H1 (cell line): ENCODE measurements at regions not wholly inside any gene's neighbourhood (a gene's known extent, or its start where the extent isn't known, plus 50 kb on each side); places are given as distances from the start of the nearest gene placed in this dataset.

Source experiments
- CTCF ChIA-PET: fragments of 300-600 bp; sonication (Branson Sonifier 250); formaldehyde crosslinking; loops from one replicate; lab custom pipeline; 2021; ENCODE audit not compliant: partially characterized antibody; lab: Charles Lee
- POLR2A ChIA-PET: fragments of 300-600 bp; sonication (Branson Sonifier 250); formaldehyde crosslinking; loops from one replicate; lab custom pipeline; 2021; ENCODE audit warnings: inconsistent platforms; ENCODE audit not compliant: partially characterized antibody; lab: Charles Lee
- DNase-seq, 2 experiments: peaks; one replicate each; pipeline versions ENCODE4 v3.0.0 to v3.0.0-alpha.2; 2010 to 2022; ENCODE audit warnings: low spot score in 2 of 2, low read depth in 1 of 2, mixed read lengths in 1 of 2
- FAIRE-seq: peaks from 2 replicates; lab custom pipeline; 2011; peaks lifted over from hg19 to GRCh38; lab: Jason Lieb, UNC
- H2AFZ ChIP-seq: 2 replicates; pipeline ENCODE4 v1.8.1; 2012; ENCODE audit warnings: low read length, inconsistent platforms
- H2AK5ac ChIP-seq: 2 replicates; pipeline ENCODE4 v1.6.1; 2013; ENCODE audit warnings: low read depth, low read length
- H2BK120ac ChIP-seq: replicated peaks from 2 replicates; pipeline ENCODE3; 2013; ENCODE audit warnings: low read depth, low read length, inconsistent platforms
- H2BK12ac ChIP-seq: 2 replicates; pipeline ENCODE4 v1.6.1; 2013; ENCODE audit warnings: low read depth, low read length
- H2BK15ac ChIP-seq: 2 replicates; pipeline ENCODE4 v1.6.1; 2013; ENCODE audit warnings: low read length
- H2BK20ac ChIP-seq: 2 replicates; pipeline ENCODE4 v1.6.1; 2013; ENCODE audit warnings: low read length
- H2BK5ac ChIP-seq: 2 replicates; pipeline ENCODE4 v1.6.1; 2013; ENCODE audit warnings: low read depth, low read length
- H3K14ac ChIP-seq: 2 replicates; pipeline ENCODE4 v1.6.1; 2013; ENCODE audit warnings: inconsistent platforms; ENCODE audit not compliant: insufficient read length
- H3K18ac ChIP-seq: 2 replicates; pipeline ENCODE4 v1.6.1; 2013; ENCODE audit warnings: low read length; ENCODE audit errors: extremely low read depth
- H3K23ac ChIP-seq: 2 replicates; pipeline ENCODE4 v1.6.1; 2013; ENCODE audit warnings: inconsistent platforms; ENCODE audit not compliant: insufficient read length
- H3K23me2 ChIP-seq: 2 replicates; pipeline ENCODE4 v1.6.1; 2013; ENCODE audit warnings: low read depth, low read length
- H3K27ac ChIP-seq: 2 replicates; pipeline ENCODE4 v1.6.1; 2011; ENCODE audit warnings: low read depth, low read length, inconsistent platforms
- H3K27me3 ChIP-seq, 4 experiments: replicated peaks in 1 of 4; 1 replicate in 1 of 4; 2 replicates in 3 of 4; pipeline versions ENCODE4 v1.6.1 to v1.8.1; 2011 to 2013; ENCODE audit warnings: low read length in 3 of 4, mild to moderate bottlenecking in 3 of 4, inconsistent platforms in 2 of 4, mixed read lengths in 2 of 4, moderate library complexity in 1 of 4; ENCODE audit not compliant: control insufficient read depth in 3 of 4, insufficient read depth in 3 of 4; ENCODE audit errors: extremely low read depth in 1 of 4
- H3K36me3 ChIP-seq, 4 experiments: 2 replicates each; pipeline versions ENCODE4 v1.6.1 to v1.8.1; 2011 to 2013; ENCODE audit warnings: mild to moderate bottlenecking in 4 of 4, low read length in 3 of 4, moderate library complexity in 2 of 4, control low read depth in 1 of 4, inconsistent platforms in 1 of 4; ENCODE audit not compliant: insufficient read depth in 4 of 4, control insufficient read depth in 2 of 4
- H3K4ac ChIP-seq: replicated peaks from 2 replicates; pipeline ENCODE3; 2013; ENCODE audit warnings: low read length, low read depth, mixed read lengths, inconsistent platforms; ENCODE audit not compliant: insufficient read length
- H3K4me1 ChIP-seq, 4 experiments: replicated peaks in 1 of 4; 1 replicate in 1 of 4; 2 replicates in 3 of 4; pipeline versions ENCODE4 v1.6.1 to v1.8.1; 2011 to 2013; ENCODE audit warnings: low read length in 3 of 4, inconsistent platforms in 2 of 4, mixed read lengths in 1 of 4; ENCODE audit not compliant: insufficient read depth in 4 of 4, control insufficient read depth in 3 of 4
- H3K4me2 ChIP-seq, 2 experiments: 2 replicates each; pipeline versions ENCODE4 v1.6.1 to v1.8.1; 2011 to 2013; ENCODE audit warnings: low read depth in 2 of 2, low read length in 2 of 2, control low read depth in 1 of 2, inconsistent platforms in 1 of 2, mild to moderate bottlenecking in 1 of 2; ENCODE audit not compliant: insufficient read depth in 1 of 2
- H3K4me3 ChIP-seq, 4 experiments: fragments of 200-600, 300-600 bp in 1 of 4; sonication (generic), shearing (Covaris generic), sonication (Bioruptor Twin) in 1 of 4; 2 replicates each; pipeline versions ENCODE4 v1.5.1 to v1.8.1; 2011 to 2016; ENCODE audit warnings: low read length in 4 of 4, low read depth in 3 of 4, control low read depth in 2 of 4, inconsistent platforms in 2 of 4, mild to moderate bottlenecking in 2 of 4, mixed read lengths in 1 of 4, moderate library complexity in 1 of 4; ENCODE audit not compliant: insufficient read depth in 2 of 4; ENCODE audit errors: extremely low read depth in 1 of 4
- H3K56ac ChIP-seq: replicated peaks from 2 replicates; pipeline ENCODE3; 2013; ENCODE audit warnings: low read depth, mild to moderate bottlenecking, mixed read lengths, low read length, inconsistent platforms; ENCODE audit not compliant: insufficient read length
- H3K79me1 ChIP-seq: 2 replicates; pipeline ENCODE4 v1.6.1; 2013; ENCODE audit warnings: low read depth, low read length, control low read depth
- H3K79me2 ChIP-seq, 2 experiments: 2 replicates each; pipeline versions ENCODE4 v1.6.1 to v1.8.1; 2012 to 2013; ENCODE audit warnings: low read length in 2 of 2, mild to moderate bottlenecking in 2 of 2, inconsistent platforms in 1 of 2; ENCODE audit not compliant: insufficient read depth in 2 of 2, control insufficient read depth in 1 of 2
- H3K9ac ChIP-seq, 4 experiments: replicated peaks in 1 of 4; 1 replicate in 1 of 4; 2 replicates in 3 of 4; pipeline versions ENCODE4 v1.6.1 to v1.8.1; 2011 to 2013; ENCODE audit warnings: low read depth in 3 of 4, low read length in 3 of 4, control low read depth in 2 of 4, mild to moderate bottlenecking in 2 of 4, moderate library complexity in 2 of 4, inconsistent platforms in 1 of 4; ENCODE audit errors: extremely low read depth in 1 of 4
- H3K9me3 ChIP-seq, 2 experiments: 2 replicates each; pipeline versions ENCODE4 v1.6.1 to v1.8.1; 2012 to 2013; ENCODE audit warnings: mild to moderate bottlenecking in 2 of 2, moderate library complexity in 2 of 2, control low read depth in 1 of 2, inconsistent platforms in 1 of 2, low read depth in 1 of 2, low read length in 1 of 2, mixed read lengths in 1 of 2; ENCODE audit not compliant: insufficient read depth in 2 of 2
- H4K20me1 ChIP-seq, 2 experiments: replicated peaks in 1 of 2; 2 replicates each; pipeline versions ENCODE3 to v1.8.1; 2011 to 2013; ENCODE audit warnings: inconsistent platforms in 2 of 2, low read length in 2 of 2, mild to moderate bottlenecking in 1 of 2; ENCODE audit not compliant: insufficient read depth in 2 of 2, control insufficient read depth in 1 of 2
- H4K5ac ChIP-seq: 2 replicates; pipeline ENCODE4 v1.6.1; 2013; ENCODE audit warnings: low read length, low read depth, mixed read lengths, inconsistent platforms; ENCODE audit not compliant: insufficient read length
- H4K8ac ChIP-seq: 2 replicates; pipeline ENCODE4 v1.8.0; 2013; ENCODE audit warnings: mild to moderate bottlenecking, moderate library complexity, low read length, inconsistent platforms; ENCODE audit not compliant: insufficient read depth; ENCODE audit errors: extremely low read depth
- H4K91ac ChIP-seq: replicated peaks from 2 replicates; pipeline ENCODE3; 2013; ENCODE audit warnings: low read length, mixed read lengths, inconsistent platforms; ENCODE audit not compliant: insufficient read length
- BACH1 ChIP-seq: IDR thresholded peaks from 2 replicates; pipeline ENCODE4 v1.6.1; 2012; ENCODE audit warnings: low read length, improper control_type of control experiment
- GABPA ChIP-seq: IDR thresholded peaks from 2 replicates; pipeline ENCODE4 v1.6.1; 2011; ENCODE audit warnings: mild to moderate bottlenecking, low read length, moderate library complexity, borderline replicate concordance; ENCODE audit not compliant: insufficient read depth
- HDAC6 ChIP-seq: IDR thresholded peaks from one replicate; pipeline ENCODE4 v1.7.1; 2012; ENCODE audit warnings: low read depth, mild to moderate bottlenecking, inconsistent platforms, low read length, moderate library complexity
- MAX ChIP-seq: IDR thresholded peaks from 2 replicates; pipeline ENCODE4 v1.6.1; 2012; ENCODE audit warnings: inconsistent platforms
- POLR2A ChIP-seq, 2 experiments: IDR thresholded peaks; 1 replicate in 1 of 2; 2 replicates in 1 of 2; pipeline ENCODE4 v1.6.1; 2011; ENCODE audit warnings: low read depth in 2 of 2, low read length in 2 of 2, mild to moderate bottlenecking in 2 of 2; ENCODE audit errors: control extremely low read depth in 1 of 2
- RXRA ChIP-seq: IDR thresholded peaks from 2 replicates; pipeline ENCODE4 v1.6.1; 2011; ENCODE audit warnings: low read depth, mild to moderate bottlenecking, low read length, moderate library complexity; ENCODE audit not compliant: insufficient read depth
- SP1 ChIP-seq: IDR thresholded peaks from 2 replicates; pipeline ENCODE4 v1.6.1; 2011; ENCODE audit warnings: low read depth, low read length
- WGBS, 2 experiments: shearing (Covaris generic) in 1 of 2; methylation state at CpG; one replicate each; pipeline versions ENCODE4 v1.1.6 to v1.1.7; 2013 to 2015; ENCODE audit warnings: low lambda C conversion rate in 2 of 2, mixed read lengths in 2 of 2, inconsistent platforms in 1 of 2, low coverage in 1 of 2, missing lambda C conversion rate in 1 of 2; ENCODE audit not compliant: insufficient replicate concordance in 2 of 2, insufficient coverage in 1 of 2, insufficient read length in 1 of 2; ENCODE audit errors: extremely low coverage in 1 of 2, missing lambda C conversion rate in 1 of 2; 5-methylcytosine and 5-hydroxymethylcytosine counted together
- TF ChIP-seq, protein P1 (sequence below): IDR thresholded peaks from 2 replicates; pipeline ENCODE4 v1.6.1; 2012; ENCODE audit warnings: inconsistent platforms
- TF ChIP-seq, protein P2 (sequence below): IDR thresholded peaks from 2 replicates; pipeline ENCODE4 v1.6.1; 2012; ENCODE audit warnings: low read length, inconsistent platforms

DNA sequence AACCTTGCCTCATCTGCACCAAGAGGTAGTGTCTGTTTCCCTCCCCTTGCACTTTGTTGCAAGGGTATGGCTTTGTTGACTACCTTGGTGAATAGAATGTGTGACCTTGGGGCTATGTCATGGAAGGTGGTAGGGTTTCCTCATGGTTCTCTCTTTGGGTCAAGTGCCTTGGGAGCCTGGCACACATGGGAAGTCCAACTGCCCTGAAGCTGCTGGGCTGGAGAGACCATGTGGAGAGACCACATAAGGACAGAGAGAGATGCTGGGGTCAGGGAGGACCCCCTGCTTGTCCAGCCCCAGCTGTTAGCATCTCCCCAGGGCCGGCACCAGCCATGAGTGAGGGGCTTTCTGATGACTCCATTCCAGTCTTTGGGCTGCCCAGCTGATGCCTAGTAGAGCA lies 95.5 kb upstream of the PAX1 start:
- DNase-seq (no peak), FAIRE-seq (no peak)
- peaks cover 0 to 3% (median 0%) of the 10 kb centered on the region in 4 experiments; a peak in 2 of 7 replicates for H3K27me3 ChIP-seq
- no peaks in the 10 kb centered on the region for H3K36me3 ChIP-seq
- 75% methylated on average over 1 of the region's 1 CpG; no CpG with 5 or more reads in 1 of the 2 experiments for WGBS, 2 experiments
- H2BK15ac ChIP-seq = no peak overlapping the region
- no peaks in the 10 kb centered on the region for H3K23me2 ChIP-seq
- no peak overlapping the region for H3K27ac ChIP-seq
- no peak overlapping the region for H3K4me3 ChIP-seq
- H4K8ac ChIP-seq = no peak overlapping the region
- H3K4me1 ChIP-seq = no peaks in the 10 kb centered on the region
- H3K14ac ChIP-seq = no peak overlapping the region
- ChIA-PET CTCF (interaction anchor here (0.8 to 2.1 kb wide), 6 partner anchors 13 to 665 kb away, joined by 3 to 5 read pairs (median 3); no protein-coding TSS in a partner anchor), POLR2A (no interaction called here)
- no peak overlapping the region for H3K18ac ChIP-seq
- no peak overlapping the region for H4K91ac ChIP-seq
- no peak overlapping the region for H2BK5ac ChIP-seq
- no peaks in the 10 kb centered on the region for H3K79me2 ChIP-seq
- H2AK5ac ChIP-seq = no peak overlapping the region
- H2AFZ ChIP-seq = no peak overlapping the region
- H3K4me2 ChIP-seq = no peak overlapping the region
- H3K4ac ChIP-seq = no peak overlapping the region
- H4K5ac ChIP-seq = no peak overlapping the region
- H2BK12ac ChIP-seq = no peak overlapping the region
- H3K9me3 ChIP-seq = no peaks in the 10 kb centered on the region
- no peak overlapping the region for H3K23ac ChIP-seq
- H3K56ac ChIP-seq = no peak overlapping the region
- no peak overlapping the region for H3K9ac ChIP-seq
- H3K79me1 ChIP-seq = no peaks in the 10 kb centered on the region
- no peak overlapping the region for H2BK120ac ChIP-seq
- H2BK20ac ChIP-seq = no peak overlapping the region
- H4K20me1 ChIP-seq = no peaks in the 10 kb centered on the region
- TF ChIP-seq BACH1 (no peak), RXRA (no peak), GABPA (no peak), HDAC6 (no peak), MAX (no peak), SP1 (no peak), POLR2A (IDR thresholded peaks at IDR 0.05; ENCODE audit: control extremely low read depth in 1 of 2, low read depth in 2 of 2, low read length in 2 of 2) (no peak)
- TF ChIP-seq, protein P1, sequence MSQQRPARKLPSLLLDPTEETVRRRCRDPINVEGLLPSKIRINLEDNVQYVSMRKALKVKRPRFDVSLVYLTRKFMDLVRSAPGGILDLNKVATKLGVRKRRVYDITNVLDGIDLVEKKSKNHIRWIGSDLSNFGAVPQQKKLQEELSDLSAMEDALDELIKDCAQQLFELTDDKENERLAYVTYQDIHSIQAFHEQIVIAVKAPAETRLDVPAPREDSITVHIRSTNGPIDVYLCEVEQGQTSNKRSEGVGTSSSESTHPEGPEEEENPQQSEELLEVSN = no peak
- TF ChIP-seq, protein P2, sequence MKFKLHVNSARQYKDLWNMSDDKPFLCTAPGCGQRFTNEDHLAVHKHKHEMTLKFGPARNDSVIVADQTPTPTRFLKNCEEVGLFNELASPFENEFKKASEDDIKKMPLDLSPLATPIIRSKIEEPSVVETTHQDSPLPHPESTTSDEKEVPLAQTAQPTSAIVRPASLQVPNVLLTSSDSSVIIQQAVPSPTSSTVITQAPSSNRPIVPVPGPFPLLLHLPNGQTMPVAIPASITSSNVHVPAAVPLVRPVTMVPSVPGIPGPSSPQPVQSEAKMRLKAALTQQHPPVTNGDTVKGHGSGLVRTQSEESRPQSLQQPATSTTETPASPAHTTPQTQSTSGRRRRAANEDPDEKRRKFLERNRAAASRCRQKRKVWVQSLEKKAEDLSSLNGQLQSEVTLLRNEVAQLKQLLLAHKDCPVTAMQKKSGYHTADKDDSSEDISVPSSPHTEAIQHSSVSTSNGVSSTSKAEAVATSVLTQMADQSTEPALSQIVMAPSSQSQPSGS = no peak
